ENCODE measurements at regions not wholly inside any gene's neighbourhood (a gene's known extent, or its start where the extent isn't known, plus 50 kb on each side); places are given as distances from the start of the nearest gene placed in this dataset.

DNA sequence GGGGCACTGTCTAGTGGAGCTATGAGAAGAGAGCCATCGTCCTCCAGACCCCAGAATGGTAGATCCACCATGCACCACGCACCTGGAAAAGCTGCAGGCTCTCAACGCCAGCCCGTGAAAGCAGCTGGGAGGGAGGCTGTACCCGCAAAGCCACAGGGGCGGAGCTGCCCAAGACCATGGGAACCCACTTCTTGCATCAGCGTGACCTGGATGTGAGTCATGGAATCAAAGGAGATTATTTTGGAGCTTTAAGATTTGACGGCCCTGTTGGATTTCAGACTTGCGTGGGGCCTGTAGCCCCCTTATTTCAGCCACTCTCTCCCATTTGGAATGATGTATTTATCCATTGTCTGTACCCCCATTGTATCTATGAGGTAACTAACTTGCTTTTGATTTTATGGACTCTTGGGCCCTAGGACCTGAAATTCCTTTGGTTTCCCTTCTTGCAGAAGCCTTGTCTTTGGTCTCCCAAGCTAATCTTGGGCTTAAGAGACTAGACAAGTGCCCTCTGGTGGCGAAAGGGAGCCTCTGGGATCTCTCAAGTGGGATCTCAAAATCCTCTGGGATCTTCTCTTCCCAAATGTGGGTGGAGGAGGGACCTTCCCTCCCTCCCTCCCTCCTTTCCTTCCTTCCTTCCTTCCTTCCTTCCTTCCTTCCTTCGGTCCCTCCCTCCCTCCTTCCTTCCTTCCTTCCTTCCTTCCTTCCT is 58.2 kb upstream of the HAPSTR1 start:
- Histone ChIP-seq H3K4me1 (no peaks in the 10 kb centered on the region), H3K27ac (no peak overlapping the region), H3K9me3 (no peaks in the 10 kb centered on the region), H3K36me3 (no peaks in the 10 kb centered on the region), H3K4me3 (no peak overlapping the region), H3K27me3 (no peaks in the 10 kb centered on the region)
- no peak for DNase-seq (ENCODE audit: low spot score)
- TF ChIP-seq, protein P1, sequence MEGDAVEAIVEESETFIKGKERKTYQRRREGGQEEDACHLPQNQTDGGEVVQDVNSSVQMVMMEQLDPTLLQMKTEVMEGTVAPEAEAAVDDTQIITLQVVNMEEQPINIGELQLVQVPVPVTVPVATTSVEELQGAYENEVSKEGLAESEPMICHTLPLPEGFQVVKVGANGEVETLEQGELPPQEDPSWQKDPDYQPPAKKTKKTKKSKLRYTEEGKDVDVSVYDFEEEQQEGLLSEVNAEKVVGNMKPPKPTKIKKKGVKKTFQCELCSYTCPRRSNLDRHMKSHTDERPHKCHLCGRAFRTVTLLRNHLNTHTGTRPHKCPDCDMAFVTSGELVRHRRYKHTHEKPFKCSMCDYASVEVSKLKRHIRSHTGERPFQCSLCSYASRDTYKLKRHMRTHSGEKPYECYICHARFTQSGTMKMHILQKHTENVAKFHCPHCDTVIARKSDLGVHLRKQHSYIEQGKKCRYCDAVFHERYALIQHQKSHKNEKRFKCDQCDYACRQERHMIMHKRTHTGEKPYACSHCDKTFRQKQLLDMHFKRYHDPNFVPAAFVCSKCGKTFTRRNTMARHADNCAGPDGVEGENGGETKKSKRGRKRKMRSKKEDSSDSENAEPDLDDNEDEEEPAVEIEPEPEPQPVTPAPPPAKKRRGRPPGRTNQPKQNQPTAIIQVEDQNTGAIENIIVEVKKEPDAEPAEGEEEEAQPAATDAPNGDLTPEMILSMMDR (IDR thresholded peaks at IDR 0.05), result peak; percentile 15 to 57

DNA sequence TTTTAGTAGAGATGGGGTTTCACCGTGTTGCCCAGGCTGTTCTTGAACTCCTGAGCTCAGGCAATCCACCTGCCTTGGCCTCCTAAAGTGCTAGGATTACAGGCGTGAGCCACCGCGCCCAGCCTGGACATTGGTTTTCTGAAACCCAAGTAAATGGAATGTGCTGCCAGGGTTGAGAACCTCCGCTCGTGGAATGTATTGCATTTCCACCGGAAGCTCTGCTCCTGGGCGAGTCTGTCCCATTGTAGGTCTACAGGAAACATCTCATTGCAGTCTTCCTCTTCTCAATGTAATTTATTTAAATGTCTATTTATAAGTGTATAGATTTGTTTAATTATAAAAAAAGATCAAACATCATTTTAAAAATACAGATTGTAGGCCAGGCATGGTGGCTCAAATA is 57.4 kb upstream of the HAPSTR1 start:
- Histone ChIP-seq H3K27me3 (no peaks in the 10 kb centered on the region), H3K4me3 (no peak overlapping the region), H3K36me3 (no peaks in the 10 kb centered on the region), H3K27ac (no peak overlapping the region), H3K9me3 (no peaks in the 10 kb centered on the region), H3K4me1 (no peaks in the 10 kb centered on the region)
- TF ChIP-seq, protein P1 (IDR thresholded peaks at IDR 0.05), result no peak
- no peak for DNase-seq (ENCODE audit: low spot score)

DNA sequence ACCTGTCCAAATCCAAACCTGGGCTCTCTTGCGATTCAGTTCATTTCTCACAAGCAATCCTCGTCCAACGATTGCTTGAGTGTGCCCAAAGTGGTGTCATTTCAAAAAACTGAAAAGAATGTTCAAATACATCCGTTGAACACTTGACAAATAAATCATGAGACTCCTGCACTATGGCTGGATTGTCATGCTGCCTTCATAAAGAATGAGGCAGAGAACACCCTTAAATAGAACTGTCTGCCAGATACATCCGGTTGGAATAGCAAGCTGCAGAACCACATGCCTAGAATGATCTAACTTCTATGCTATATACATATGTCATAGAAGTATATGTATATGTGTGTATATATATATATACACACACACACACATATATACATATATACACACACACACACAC is 55.4 kb upstream of the HAPSTR1 start:
- TF ChIP-seq, protein P1 (IDR thresholded peaks at IDR 0.05), result no peak
- no peak overlapping the region for H3K4me3 ChIP-seq
- H3K36me3 ChIP-seq, result no peaks in the 10 kb centered on the region
- no peaks in the 10 kb centered on the region for H3K4me1 ChIP-seq
- no peaks in the 10 kb centered on the region for H3K9me3 ChIP-seq
- no peak for DNase-seq (ENCODE audit: low spot score)
- no peaks in the 10 kb centered on the region for H3K27me3 ChIP-seq
- H3K27ac ChIP-seq, result no peak overlapping the region

DNA sequence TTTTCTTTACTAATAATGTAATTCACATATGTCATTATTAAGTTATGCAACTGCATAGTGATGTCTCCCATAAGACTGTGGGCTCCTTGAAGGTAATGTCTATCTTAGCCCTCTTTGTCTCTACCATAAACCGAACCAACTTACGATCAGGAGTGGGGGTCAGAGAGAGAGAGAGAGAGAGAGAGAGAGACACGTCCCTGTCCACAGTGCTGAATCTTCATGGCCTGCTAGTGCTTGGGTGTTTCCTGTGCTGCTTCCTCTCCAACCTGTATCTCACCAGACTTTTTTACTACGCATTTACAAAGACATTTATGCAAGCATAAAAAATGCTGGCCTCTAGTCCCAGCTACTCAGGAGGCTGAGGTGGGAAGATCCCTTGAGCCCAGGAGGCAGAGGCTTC is 52.2 kb upstream of the HAPSTR1 start:
- TF ChIP-seq, protein P1 (IDR thresholded peaks at IDR 0.05), result no peak
- DNase-seq (ENCODE audit: low spot score), result no peak
- Histone ChIP-seq H3K9me3 (no peaks in the 10 kb centered on the region), H3K27me3 (no peaks in the 10 kb centered on the region), H3K36me3 (no peaks in the 10 kb centered on the region), H3K4me1 (no peaks in the 10 kb centered on the region), H3K4me3 (no peak overlapping the region), H3K27ac (no peak overlapping the region)

DNA sequence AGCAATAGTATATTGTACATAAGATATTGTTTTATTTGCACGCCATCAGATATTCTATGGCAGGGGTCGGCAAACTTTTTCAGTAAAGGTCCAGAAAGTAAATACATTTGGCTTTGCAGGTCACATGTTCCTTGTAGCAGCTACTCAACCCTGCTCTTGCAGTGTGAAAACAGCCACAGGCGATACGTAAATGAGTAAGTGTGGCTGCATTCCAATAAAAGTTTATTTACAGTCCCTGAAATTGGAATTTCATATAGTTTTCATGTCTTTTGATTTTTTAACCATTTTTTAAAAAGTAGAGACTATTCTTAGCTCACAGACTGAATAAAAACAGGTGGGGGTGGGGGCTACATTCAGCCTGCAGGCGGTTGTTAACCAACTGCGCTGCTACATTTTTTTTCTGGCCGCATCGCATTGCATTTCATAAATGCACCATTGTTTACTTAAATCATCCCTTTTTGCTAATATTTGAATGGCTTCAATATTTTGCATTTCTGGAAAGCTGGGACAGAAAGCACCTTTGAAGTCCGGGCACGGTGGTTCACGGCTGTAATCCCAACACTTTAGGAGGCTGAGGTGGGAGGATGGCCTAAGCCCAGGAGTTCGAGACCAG is 50.5 kb upstream of the HAPSTR1 start:
- H3K27me3 ChIP-seq, result no peaks in the 10 kb centered on the region
- H3K4me3 ChIP-seq, result no peak overlapping the region
- no peak overlapping the region for H3K27ac ChIP-seq

More for the DNA sequence above, 50.5 kb upstream of the HAPSTR1 start:
- H3K9me3 ChIP-seq, result no peaks in the 10 kb centered on the region
- H3K4me1 ChIP-seq, result no peaks in the 10 kb centered on the region
- no peaks in the 10 kb centered on the region for H3K36me3 ChIP-seq
- no peak for DNase-seq (ENCODE audit: low spot score)
- TF ChIP-seq, protein P1 (IDR thresholded peaks at IDR 0.05), result no peak

Measured in right atrium auricular region (tissue), 2 donors.